K562 (cell line): ENCODE measurements at regions not wholly inside any gene's neighbourhood (a gene's known extent, or its start where the extent isn't known, plus 50 kb on each side); places are given as distances from the start of the nearest gene placed in this dataset.

ENCODE experiments used
- ATAC-seq: fragments of 200-7000 bp; cut with Tn5 transposase; 3 replicates; pipeline ENCODE4 v1.9.1; 2020; ENCODE audit warnings: moderate library complexity
- BruUV-seq: library from RNA; stranded (reverse); fragments of 400-500 nt; replicated peaks from 2 replicates; lab custom pipeline; 2021; lab: Mats Ljungman, UMichigan
- CTCF ChIA-PET: fragments of 300-600 bp; formaldehyde crosslinking; extraction: SDS; loops from one replicate; lab custom pipeline; 2021; ENCODE audit warnings: low intra/inter-chr PET ratio; lab: Yijun Ruan, JAX
- POLR2A ChIA-PET: fragments of 300-600, 350-650 bp; sonication (Branson Sonifier 250); formaldehyde crosslinking; extraction: SDS; loops from one replicate; lab custom pipeline; 2021; ENCODE audit warnings: antibody characterized with exemption, inconsistent platforms; lab: Yijun Ruan, JAX
- DNase-seq, 4 experiments: peaks; one replicate each; pipeline versions ENCODE4 v3.0.0 to v3.0.0-alpha.2; 2011 to 2018; ENCODE audit warnings: low spot score in 3 of 4, mixed read lengths in 3 of 4; ENCODE audit errors: extremely low read depth in 1 of 4
- FAIRE-seq: peaks from 2 replicates; lab custom pipeline; 2011; peaks lifted over from hg19 to GRCh38; lab: Jason Lieb, UNC
- H2AFZ ChIP-seq: 2 replicates; pipeline ENCODE4 v1.6.0; 2011; ENCODE audit warnings: low read depth, low read length, control low read depth, inconsistent platforms
- H3K27ac ChIP-seq: fragments of 200-600 bp; 3 replicates; pipeline ENCODE4 v1.8.0; 2011; ENCODE audit warnings: low read depth, mild to moderate bottlenecking, control low read depth, inconsistent platforms, low read length, moderate library complexity, mixed read lengths; ENCODE audit errors: extremely low read depth
- H3K27me3 ChIP-seq, 2 experiments: fragments of 300-600 bp in 1 of 2; 2 replicates in 1 of 2; 3 replicates in 1 of 2; pipeline versions ENCODE4 v1.6.0 to v1.8.0; 2011; ENCODE audit warnings: inconsistent platforms in 2 of 2, low read length in 2 of 2, mild to moderate bottlenecking in 1 of 2, mixed read lengths in 1 of 2, moderate library complexity in 1 of 2; ENCODE audit not compliant: control insufficient read depth in 2 of 2, insufficient read depth in 2 of 2
- H3K36me3 ChIP-seq: fragments of 300-600 bp; 3 replicates; pipeline ENCODE4 v1.8.0; 2011; ENCODE audit warnings: mild to moderate bottlenecking, low read length, inconsistent platforms; ENCODE audit not compliant: control insufficient read depth, insufficient read depth
- H3K4me1 ChIP-seq, 2 experiments: fragments of 200-600 bp in 1 of 2; replicated peaks in 1 of 2; 2 replicates in 1 of 2; 3 replicates in 1 of 2; pipeline versions ENCODE4 v1.5.1 to v1.8.0; 2011; ENCODE audit warnings: inconsistent platforms in 2 of 2, low read length in 2 of 2, mild to moderate bottlenecking in 1 of 2, mixed read lengths in 1 of 2, moderate library complexity in 1 of 2; ENCODE audit not compliant: control insufficient read depth in 2 of 2, insufficient read depth in 2 of 2
- H3K4me2 ChIP-seq: 2 replicates; pipeline ENCODE4 v1.6.1; 2011; ENCODE audit warnings: low read length, control low read depth, inconsistent platforms, mixed read lengths; ENCODE audit not compliant: insufficient read depth
- H3K4me3 ChIP-seq: fragments of 200-600 bp; sonication (generic), shearing (Covaris generic); 2 replicates; pipeline ENCODE4 v1.5.1; 2016; ENCODE audit warnings: control low read depth, inconsistent platforms
- H3K79me2 ChIP-seq: fragments of 200-600 bp; 3 replicates; pipeline ENCODE4 v1.8.0; 2011; ENCODE audit warnings: low read length, inconsistent platforms; ENCODE audit not compliant: control insufficient read depth, insufficient read depth
- H3K9ac ChIP-seq, 2 experiments: 2 replicates each; pipeline versions ENCODE4 v1.6.0 to v1.6.1; 2011; ENCODE audit warnings: low read depth in 2 of 2, low read length in 2 of 2, control low read depth in 1 of 2, inconsistent platforms in 1 of 2, mild to moderate bottlenecking in 1 of 2, mixed read lengths in 1 of 2; ENCODE audit not compliant: insufficient read depth in 1 of 2
- H3K9me1 ChIP-seq: one replicate; pipeline ENCODE4 v1.6.0; 2011; ENCODE audit warnings: inconsistent platforms, mild to moderate bottlenecking, low read length, moderate library complexity; ENCODE audit not compliant: control insufficient read depth, insufficient read depth
- H3K9me3 ChIP-seq: replicated peaks from 2 replicates; pipeline ENCODE4 v1.5.1; 2011; ENCODE audit warnings: low read depth, low read length, inconsistent platforms; ENCODE audit not compliant: control insufficient read depth, insufficient read depth
- H4K20me1 ChIP-seq: replicated peaks from 2 replicates; pipeline ENCODE4 v1.6.1; 2011; ENCODE audit warnings: low read length, inconsistent platforms, mixed read lengths; ENCODE audit not compliant: control insufficient read depth, insufficient read depth
- BRD4 ChIP-seq: fragments of 200-600 bp; sonication (generic); IDR thresholded peaks from 2 replicates; pipeline ENCODE4 v1.6.1; 2017; ENCODE audit warnings: inconsistent platforms
- FOXA3 ChIP-seq, 2 experiments: fragments of 450-650 bp in 1 of 2; sonication (generic) in 1 of 2; formaldehyde crosslinking; IDR thresholded peaks in 1 of 2; conservative IDR thresholded peaks in 1 of 2; 2 replicates each; pipeline versions ENCODE4 v1.4.0 to v1.8.0; 2020 to 2022; ENCODE audit warnings: mild to moderate bottlenecking in 2 of 2, missing genetic modification reagents in 1 of 2
- GABPB2 ChIP-seq: fragments of 250-450 bp; sonication (Bioruptor Pico); conservative IDR thresholded peaks from 2 replicates; pipeline ENCODE4 v1.5.1; 2021; ENCODE audit warnings: mild to moderate bottlenecking
- GATAD2B ChIP-seq: fragments of 450-650 bp; IDR thresholded peaks from 2 replicates; pipeline ENCODE4 v1.6.1; 2017; ENCODE audit warnings: mild to moderate bottlenecking, borderline replicate concordance
- MTA1 ChIP-seq: fragments of 450-650 bp; IDR thresholded peaks from 2 replicates; pipeline ENCODE4 v1.6.1; 2017; ENCODE audit warnings: borderline replicate concordance
- RBM25 ChIP-seq: fragments of 200-400 bp; formaldehyde crosslinking; IDR thresholded peaks from 2 replicates; pipeline ENCODE4 v1.6.1; 2018; ENCODE audit warnings: low read length, low read depth, moderate library complexity; ENCODE audit not compliant: severe bottlenecking
- TEAD2 ChIP-seq: fragments of 450-650 bp; IDR thresholded peaks from 2 replicates; pipeline ENCODE4 v1.6.1; 2016; ENCODE audit warnings: missing genetic modification characterization, control low read depth, missing compliant biosample characterization
- ZEB2 ChIP-seq: fragments of 450-650 bp; IDR thresholded peaks from 2 replicates; pipeline ENCODE4 v1.6.1; 2016
- ZNF41 ChIP-seq: fragments of 250-450 bp; sonication (Bioruptor Pico); conservative IDR thresholded peaks from 2 replicates; pipeline ENCODE4 v1.4.0; 2020; ENCODE audit warnings: mild to moderate bottlenecking
- WGBS: fragments of 100-300 bp; shearing (Covaris generic); methylation state at CpG from one replicate; pipeline ENCODE4 v1.1.6; 2016; ENCODE audit warnings: low coverage, mixed read lengths; ENCODE audit not compliant: insufficient coverage; ENCODE audit errors: missing lambda C conversion rate; 5-methylcytosine and 5-hydroxymethylcytosine counted together
- in situ Hi-C: fragments of 300-500 bp; cut with MboI; formaldehyde crosslinking; loops from 4 replicates; pipeline ENCODE4 v1.15.0; 2018; ENCODE audit warnings: inconsistent platforms, mixed read lengths
- intact Hi-C: fragments of 100-400 bp; cut with micrococcal nuclease; formaldehyde crosslinking; loops from 2 replicates; pipeline ENCODE4 v1.14.2; 2022
- TF ChIP-seq, protein P1 (sequence below): sonication (generic); IDR thresholded peaks from 2 replicates; pipeline ENCODE4 v1.6.1; 2016
- TF ChIP-seq, protein P2 (sequence below), 2 experiments: fragments of 450-650 bp; IDR thresholded peaks; 2 replicates each; pipeline ENCODE4 v1.6.1; 2016

DNA sequence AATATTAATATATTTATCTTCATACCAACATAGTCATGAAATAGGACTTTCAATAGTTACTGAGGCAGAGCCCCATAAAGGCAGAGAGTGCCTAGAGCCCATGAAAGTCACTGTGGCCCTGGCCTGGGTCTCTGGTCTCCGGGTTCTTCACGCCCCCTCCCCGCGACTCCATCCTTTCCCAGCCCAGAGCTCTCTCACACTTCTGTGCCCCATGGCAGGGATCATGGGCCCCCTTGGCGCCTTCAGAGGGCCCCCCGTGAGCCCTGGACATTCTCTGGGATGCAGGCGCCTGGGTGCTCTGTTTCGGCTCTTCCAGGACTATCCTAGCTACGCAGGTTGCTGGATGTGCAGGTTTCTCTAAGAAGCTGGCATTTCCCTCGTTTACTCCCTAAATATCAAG is 228.4 kb downstream of the TEX29 start:
- in situ Hi-C loops: no loop called here
- intact Hi-C loops: no loop called here
- FAIRE-seq: no peak

More for the DNA sequence above, 228.4 kb downstream of the TEX29 start:
- CTCF ChIA-PET: no interaction called here
- peaks cover 3 to 25% of the 10 kb centered on the region in 2 experiments; a peak in 3 of 5 replicates for H3K27me3 ChIP-seq
- no peaks in the 10 kb centered on the region for H4K20me1 ChIP-seq
- H3K36me3 ChIP-seq: no peaks in the 10 kb centered on the region
- H3K79me2 ChIP-seq: no peaks in the 10 kb centered on the region
- TF ChIP-seq ZEB2 (no peak), FOXA3 (CRISPR knock-in tag; conservative IDR thresholded peaks at IDR 0.05 in 1 of 2, IDR thresholded peaks at IDR 0.05 in 1 of 2) (no peak), GATAD2B (no peak), MTA1 (no peak), BRD4 (no peak), RBM25 (no peak), GABPB2 (no peak), TEAD2 (tag) (no peak), ZNF41 (CRISPR knock-in tag) (no peak)
- TF ChIP-seq, protein P1, sequence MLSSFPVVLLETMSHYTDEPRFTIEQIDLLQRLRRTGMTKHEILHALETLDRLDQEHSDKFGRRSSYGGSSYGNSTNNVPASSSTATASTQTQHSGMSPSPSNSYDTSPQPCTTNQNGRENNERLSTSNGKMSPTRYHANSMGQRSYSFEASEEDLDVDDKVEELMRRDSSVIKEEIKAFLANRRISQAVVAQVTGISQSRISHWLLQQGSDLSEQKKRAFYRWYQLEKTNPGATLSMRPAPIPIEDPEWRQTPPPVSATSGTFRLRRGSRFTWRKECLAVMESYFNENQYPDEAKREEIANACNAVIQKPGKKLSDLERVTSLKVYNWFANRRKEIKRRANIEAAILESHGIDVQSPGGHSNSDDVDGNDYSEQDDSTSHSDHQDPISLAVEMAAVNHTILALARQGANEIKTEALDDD: no peak
- TF ChIP-seq, protein P2, sequence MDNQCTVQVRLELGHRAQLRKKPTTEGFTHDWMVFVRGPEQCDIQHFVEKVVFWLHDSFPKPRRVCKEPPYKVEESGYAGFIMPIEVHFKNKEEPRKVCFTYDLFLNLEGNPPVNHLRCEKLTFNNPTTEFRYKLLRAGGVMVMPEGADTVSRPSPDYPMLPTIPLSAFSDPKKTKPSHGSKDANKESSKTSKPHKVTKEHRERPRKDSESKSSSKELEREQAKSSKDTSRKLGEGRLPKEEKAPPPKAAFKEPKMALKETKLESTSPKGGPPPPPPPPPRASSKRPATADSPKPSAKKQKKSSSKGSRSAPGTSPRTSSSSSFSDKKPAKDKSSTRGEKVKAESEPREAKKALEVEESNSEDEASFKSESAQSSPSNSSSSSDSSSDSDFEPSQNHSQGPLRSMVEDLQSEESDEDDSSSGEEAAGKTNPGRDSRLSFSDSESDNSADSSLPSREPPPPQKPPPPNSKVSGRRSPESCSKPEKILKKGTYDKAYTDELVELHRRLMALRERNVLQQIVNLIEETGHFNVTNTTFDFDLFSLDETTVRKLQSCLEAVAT (IDR thresholded peaks at IDR 0.05): no peak
- H3K9me3 ChIP-seq: no peaks in the 10 kb centered on the region
- ATAC-seq (no peak), DNase-seq (no peak)
- POLR2A ChIA-PET: interaction anchor here (0.6 kb wide), 1 partner anchor 1105 kb away, joined by 3 read pairs; no protein-coding TSS in a partner anchor
- H3K4me3 ChIP-seq: no peak overlapping the region
- H3K27ac ChIP-seq: no peak overlapping the region
- no TSS peak for BruUV-seq
- H3K4me1 ChIP-seq: no peaks in the 10 kb centered on the region
- H3K4me2 ChIP-seq: no peak overlapping the region
- no peak overlapping the region for H3K9ac ChIP-seq
- 3% methylated on average over 8 of the region's 10 CpGs for WGBS
- H3K9me1 ChIP-seq: no peaks in the 10 kb centered on the region
- H2AFZ ChIP-seq: no peak overlapping the region
